Activated CD8-positive, alpha-beta memory T cell treated with anti-CD3 and anti-CD28 coated beads, Interleukin-2, amount 10 ng/mL, durations not matched to agents 7 days and 5 days (primary cell): ENCODE measurements at regions not wholly inside any gene's neighbourhood (a gene's known extent, or its start where the extent isn't known, plus 50 kb on each side); places are given as distances from the start of the nearest gene placed in this dataset.

ENCODE experiments used
- ATAC-seq: fragments of 150-1000 bp; cut with Tn5 transposase; one replicate; pipeline ENCODE4 v1.10.0; 2021; ENCODE audit warnings: moderate library complexity
- CTCF ChIA-PET: fragments of 350-600 bp; sonication (Branson Sonifier 250); formaldehyde crosslinking; loops from one replicate; lab custom pipeline; 2021; ENCODE audit warnings: antibody characterized with exemption; lab: Charles Lee
- DNase-seq: peaks from one replicate; pipeline ENCODE4 v3.0.0-alpha.2; 2020
- H3K27ac Mint-ChIP-seq: one replicate; pipeline ENCODE4 v1.8.0; 2021; ENCODE audit warnings: mild to moderate bottlenecking, mixed read lengths
- H3K27me3 Mint-ChIP-seq: one replicate; pipeline ENCODE4 v1.8.0; 2021; ENCODE audit warnings: mixed read lengths
- H3K36me3 Mint-ChIP-seq: one replicate; pipeline ENCODE4 v1.8.0; 2021; ENCODE audit warnings: mild to moderate bottlenecking, mixed read lengths
- H3K4me1 Mint-ChIP-seq: one replicate; pipeline ENCODE4 v1.8.0; 2021; ENCODE audit warnings: mixed read lengths
- H3K4me3 Mint-ChIP-seq: one replicate; pipeline ENCODE4 v1.8.0; 2021; ENCODE audit warnings: mild to moderate bottlenecking, moderate library complexity, mixed read lengths
- H3K9me3 Mint-ChIP-seq: one replicate; pipeline ENCODE4 v1.8.0; 2022; ENCODE audit warnings: low read depth, mixed read lengths

GRCh38 chr6:4351520-4352321 lies 216.3 kb upstream of the ECI2 start:
- DNase-seq (no peak), ATAC-seq (no peak)
- H3K9me3 Mint-ChIP-seq: no peaks in the 10 kb centered on the region
- no peaks in the 10 kb centered on the region for H3K4me1 Mint-ChIP-seq
- H3K4me3 Mint-ChIP-seq: no peak overlapping the region
- H3K27me3 Mint-ChIP-seq: no peaks in the 10 kb centered on the region
- CTCF ChIA-PET: no interaction called here
- no peaks in the 10 kb centered on the region for H3K36me3 Mint-ChIP-seq
- no peak overlapping the region for H3K27ac Mint-ChIP-seq

DNA sequence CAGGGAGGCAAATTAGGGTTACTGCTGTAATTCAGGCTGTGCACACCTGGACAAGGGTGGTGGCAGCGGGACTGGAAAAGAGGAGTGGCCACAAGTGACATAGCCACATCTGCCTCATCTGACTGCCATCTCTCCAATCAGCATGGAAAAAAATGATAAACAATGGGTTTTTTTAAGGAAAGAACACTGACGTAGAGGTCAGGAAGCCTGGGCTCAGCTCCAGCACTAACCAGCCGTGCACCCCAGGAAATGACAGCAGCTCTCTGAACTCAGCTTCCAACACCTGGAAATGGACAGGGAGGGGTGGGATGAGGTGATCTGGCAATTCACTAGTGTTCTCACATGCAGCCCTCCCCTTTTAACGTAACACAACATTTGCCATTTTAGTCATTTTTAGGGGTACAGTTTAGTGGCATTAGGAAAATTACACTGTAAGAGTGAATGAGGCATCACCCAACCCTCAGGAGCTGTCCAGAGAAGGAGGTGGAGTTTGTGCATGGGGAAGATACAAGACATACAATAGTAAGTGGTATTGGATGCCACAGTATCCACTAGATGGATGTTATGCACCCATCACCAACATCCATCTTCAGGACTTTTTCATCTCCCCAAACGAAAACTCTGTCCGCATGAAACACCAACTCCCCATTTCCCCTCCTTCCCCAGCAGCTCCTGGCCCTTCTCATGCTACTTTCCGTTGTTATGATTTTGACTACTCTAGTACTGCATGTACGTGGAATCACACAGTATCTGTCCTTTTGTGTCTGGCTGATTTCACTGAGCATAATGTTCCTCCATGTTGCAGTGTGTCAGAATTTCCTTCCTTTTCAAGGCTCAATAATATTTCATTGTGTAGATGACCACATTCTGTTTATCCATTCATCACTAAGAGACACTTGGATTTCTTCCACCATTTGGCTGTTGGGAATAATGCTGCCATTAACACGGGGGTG lies 215.5 kb upstream of the ECI2 start:
- CTCF ChIA-PET: no interaction called here
- no peaks in the 10 kb centered on the region for H3K36me3 Mint-ChIP-seq
- ATAC-seq: no peak
- no peaks in the 10 kb centered on the region for H3K27me3 Mint-ChIP-seq
- no peak for DNase-seq
- no peaks in the 10 kb centered on the region for H3K4me1 Mint-ChIP-seq
- H3K4me3 Mint-ChIP-seq: no peak overlapping the region
- no peak overlapping the region for H3K27ac Mint-ChIP-seq
- H3K9me3 Mint-ChIP-seq: no peaks in the 10 kb centered on the region

DNA sequence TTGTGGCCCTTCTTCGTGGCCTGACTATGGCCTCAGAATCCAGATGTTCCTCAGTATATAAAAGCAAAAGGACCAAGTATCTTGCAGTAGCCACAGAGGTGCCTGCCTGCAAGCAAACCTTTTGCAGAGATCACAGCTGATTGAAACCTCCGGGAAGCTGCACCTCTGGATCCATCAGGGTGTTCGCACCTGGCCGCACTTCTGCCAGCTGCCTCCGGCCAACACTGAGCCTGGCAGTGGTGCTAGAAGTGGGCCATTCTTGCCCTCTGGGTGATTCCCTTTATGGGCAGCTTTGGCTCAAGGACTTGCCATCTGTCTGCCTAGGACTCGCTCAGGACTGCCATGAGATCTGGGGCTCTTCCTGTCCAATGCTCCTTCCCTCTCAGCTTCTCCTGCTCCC lies 214.6 kb upstream of the ECI2 start:
- DNase-seq (no peak), ATAC-seq (no peak)
- Mint-ChIP-seq H3K36me3 (no peaks in the 10 kb centered on the region), H3K27me3 (peaks cover 2% of the 10 kb centered on the region), H3K9me3 (no peaks in the 10 kb centered on the region), H3K4me1 (no peaks in the 10 kb centered on the region), H3K27ac (no peak overlapping the region), H3K4me3 (no peak overlapping the region)
- CTCF ChIA-PET: no interaction called here

GRCh38 chr6:4349323-4349722 lies 213.9 kb upstream of the ECI2 start:
- H3K27ac Mint-ChIP-seq: no peak overlapping the region
- CTCF ChIA-PET: no interaction called here
- H3K9me3 Mint-ChIP-seq: no peaks in the 10 kb centered on the region
- no peak overlapping the region for H3K4me3 Mint-ChIP-seq
- ATAC-seq (no peak), DNase-seq (no peak)
- no peaks in the 10 kb centered on the region for H3K4me1 Mint-ChIP-seq
- H3K36me3 Mint-ChIP-seq: no peaks in the 10 kb centered on the region
- H3K27me3 Mint-ChIP-seq: peaks cover 2% of the 10 kb centered on the region

DNA sequence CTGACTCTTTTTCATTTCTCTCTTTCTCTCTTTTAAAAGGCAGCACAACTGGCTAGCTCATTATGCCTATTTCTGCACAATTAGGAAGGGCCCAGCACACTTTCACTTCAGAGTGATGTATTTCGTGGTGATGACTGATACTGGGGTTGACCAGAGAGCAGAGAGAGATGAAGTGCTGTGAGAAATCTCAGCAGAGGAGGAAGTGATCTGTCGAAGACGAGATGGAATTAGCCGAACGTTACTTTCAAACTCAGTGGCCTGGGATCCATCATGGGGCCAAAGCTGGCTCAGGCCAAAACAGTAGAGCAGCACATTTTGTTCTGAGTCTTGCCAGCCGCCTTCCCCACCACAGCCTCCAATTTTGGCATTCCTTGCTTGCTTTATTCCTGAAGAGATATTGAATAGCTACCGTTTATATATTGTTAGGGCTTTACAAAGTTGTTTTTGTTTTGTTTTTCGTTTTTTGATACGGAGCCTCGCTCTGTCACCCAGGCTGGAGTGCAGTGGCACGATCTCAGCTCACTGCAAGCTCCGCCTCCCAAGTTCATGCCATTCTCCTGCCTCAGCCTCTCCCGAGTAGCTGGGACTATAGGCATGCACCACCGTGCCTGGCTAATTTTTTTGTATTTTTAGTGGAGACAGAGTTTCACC lies 213.2 kb upstream of the ECI2 start:
- no peaks in the 10 kb centered on the region for H3K4me1 Mint-ChIP-seq
- H3K9me3 Mint-ChIP-seq: no peaks in the 10 kb centered on the region
- no peaks in the 10 kb centered on the region for H3K36me3 Mint-ChIP-seq
- no peak for ATAC-seq
- peaks cover 2% of the 10 kb centered on the region for H3K27me3 Mint-ChIP-seq
- no peak for DNase-seq
- H3K27ac Mint-ChIP-seq: no peak overlapping the region
- H3K4me3 Mint-ChIP-seq: no peak overlapping the region
- CTCF ChIA-PET: no interaction called here

DNA sequence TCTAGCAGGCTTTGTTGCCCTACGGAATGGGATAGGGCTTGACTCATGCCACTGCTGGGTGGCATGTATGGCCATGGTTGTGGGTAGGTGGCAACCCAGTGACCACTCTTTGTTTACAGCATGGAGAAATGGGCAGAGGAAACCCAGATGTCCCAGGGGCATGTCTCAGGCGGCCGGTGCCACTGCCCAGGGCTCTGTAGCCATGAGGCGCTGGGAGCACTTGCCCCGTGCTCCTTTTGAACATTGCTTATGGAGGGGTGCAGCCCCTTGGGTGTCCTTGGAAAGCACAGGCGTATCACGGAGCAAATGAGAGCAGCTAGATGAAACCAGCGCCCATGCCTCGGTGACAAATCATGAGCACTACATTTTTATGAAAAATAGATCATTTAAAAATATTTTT lies 212.5 kb upstream of the ECI2 start:
- Mint-ChIP-seq H3K9me3 (no peaks in the 10 kb centered on the region), H3K36me3 (no peaks in the 10 kb centered on the region), H3K27me3 (peaks cover 5% of the 10 kb centered on the region), H3K4me3 (no peak overlapping the region), H3K27ac (no peak overlapping the region), H3K4me1 (no peaks in the 10 kb centered on the region)
- DNase-seq: no peak
- no peak for ATAC-seq
- CTCF ChIA-PET: no interaction called here

GRCh38 chr6:4346659-4347333 lies 211.4 kb upstream of the ECI2 start:
- no peak overlapping the region for H3K4me3 Mint-ChIP-seq
- no peaks in the 10 kb centered on the region for H3K9me3 Mint-ChIP-seq
- no peaks in the 10 kb centered on the region for H3K36me3 Mint-ChIP-seq
- no peak for DNase-seq
- no peak overlapping the region for H3K27ac Mint-ChIP-seq
- no peaks in the 10 kb centered on the region for H3K4me1 Mint-ChIP-seq
- CTCF ChIA-PET: no interaction called here
- no peak for ATAC-seq
- peaks cover 9% of the 10 kb centered on the region for H3K27me3 Mint-ChIP-seq

DNA sequence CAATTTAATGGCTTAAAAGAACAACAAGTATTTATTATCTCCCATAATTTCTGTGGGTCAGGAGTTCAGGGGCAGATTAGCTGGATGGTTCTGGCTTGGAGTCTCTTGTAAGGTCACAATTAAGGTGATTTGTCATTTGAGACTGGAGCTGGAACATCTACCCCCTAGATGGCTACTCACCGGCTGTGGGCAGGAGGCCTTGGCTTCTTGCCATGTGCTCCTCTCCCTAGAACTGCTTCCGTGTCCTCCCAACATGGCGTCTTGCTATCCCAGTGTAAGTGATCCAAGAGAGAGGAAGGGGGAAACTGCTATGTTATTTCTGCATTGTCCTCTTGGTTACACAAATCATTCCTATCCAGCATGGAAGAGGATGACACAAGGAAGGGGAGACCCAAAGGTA lies 210.2 kb upstream of the ECI2 start:
- Mint-ChIP-seq H3K4me1 (no peaks in the 10 kb centered on the region), H3K4me3 (no peak overlapping the region), H3K27ac (no peak overlapping the region), H3K9me3 (no peaks in the 10 kb centered on the region), H3K36me3 (no peaks in the 10 kb centered on the region), H3K27me3 (peaks cover 11% of the 10 kb centered on the region)
- CTCF ChIA-PET: no interaction called here
- ATAC-seq (no peak), DNase-seq (no peak)

DNA sequence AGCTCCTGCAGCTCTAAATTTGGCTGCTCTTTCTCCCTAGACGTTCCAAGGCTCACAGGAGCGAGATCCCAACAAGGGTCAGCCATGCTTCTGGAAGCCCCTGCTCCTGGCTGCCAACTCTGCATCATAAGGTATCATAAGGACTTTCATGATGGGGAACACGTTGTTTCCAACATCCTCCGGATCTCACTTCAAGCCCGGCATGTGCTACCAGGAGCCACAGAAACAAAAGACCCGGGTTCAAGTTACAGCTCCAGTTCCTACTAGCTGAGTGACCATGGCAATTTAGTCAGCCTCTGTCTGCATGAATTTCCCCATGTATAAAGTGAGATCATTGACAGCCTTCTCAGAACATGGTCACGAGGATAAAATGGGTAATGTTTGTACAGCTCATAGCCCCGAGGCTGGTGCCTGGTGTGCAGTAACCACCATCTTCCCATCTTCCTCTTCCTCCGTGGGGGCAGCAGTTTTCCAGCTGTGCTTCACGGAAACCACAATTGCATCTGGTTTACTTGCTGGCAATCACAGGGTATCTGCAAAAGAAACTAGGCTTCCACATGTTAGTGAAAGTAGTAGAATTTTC lies 209.0 kb upstream of the ECI2 start:
- Mint-ChIP-seq H3K27ac (no peak overlapping the region), H3K4me1 (no peaks in the 10 kb centered on the region), H3K27me3 (peaks cover 18% of the 10 kb centered on the region), H3K9me3 (no peaks in the 10 kb centered on the region), H3K36me3 (no peaks in the 10 kb centered on the region), H3K4me3 (no peak overlapping the region)
- no peak for ATAC-seq
- DNase-seq: no peak
- CTCF ChIA-PET: no interaction called here

DNA sequence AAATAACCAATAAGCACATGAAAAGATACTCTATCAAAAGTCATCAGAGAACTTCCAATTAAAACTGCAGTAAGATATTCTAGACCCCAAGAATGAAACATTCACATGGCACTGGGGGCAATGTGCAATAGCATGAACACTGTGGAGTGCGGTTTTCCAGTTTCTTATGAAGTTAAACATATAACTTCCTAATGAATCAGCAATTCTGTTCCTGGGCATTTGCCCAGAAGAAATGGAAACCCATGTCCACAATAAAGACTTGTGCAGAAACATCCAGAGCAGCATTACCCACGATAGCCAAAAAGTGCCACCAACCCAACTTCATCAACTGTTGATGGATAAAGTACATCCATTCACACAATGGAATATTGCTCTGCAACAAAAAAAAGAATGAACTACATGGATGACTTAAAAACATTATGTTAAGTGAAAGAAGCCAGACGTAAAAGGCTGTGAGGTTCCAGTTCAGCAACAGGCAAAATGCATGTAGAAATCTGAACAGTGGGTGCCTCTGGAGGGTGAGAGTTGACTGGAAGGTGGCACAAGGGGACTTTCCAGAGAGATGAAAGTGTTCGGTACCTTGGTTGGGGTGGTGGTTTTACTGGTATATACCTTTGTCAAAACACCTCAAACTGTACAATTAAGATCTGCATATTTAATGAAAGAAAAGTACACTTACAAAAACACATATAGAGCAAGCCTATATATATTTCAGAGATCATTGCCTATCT lies 207.2 kb upstream of the ECI2 start:
- H3K9me3 Mint-ChIP-seq: no peaks in the 10 kb centered on the region
- no peak overlapping the region for H3K4me3 Mint-ChIP-seq
- H3K36me3 Mint-ChIP-seq: no peaks in the 10 kb centered on the region
- no peak for DNase-seq
- peaks cover 20% of the 10 kb centered on the region for H3K27me3 Mint-ChIP-seq
- CTCF ChIA-PET: no interaction called here
- ATAC-seq: no peak
- no peaks in the 10 kb centered on the region for H3K4me1 Mint-ChIP-seq
- no peak overlapping the region for H3K27ac Mint-ChIP-seq

GRCh38 chr6:4341078-4341797 lies 205.9 kb upstream of the ECI2 start:
- DNase-seq (no peak), ATAC-seq (no peak)
- Mint-ChIP-seq H3K4me1 (no peaks in the 10 kb centered on the region), H3K9me3 (no peaks in the 10 kb centered on the region), H3K36me3 (no peaks in the 10 kb centered on the region), H3K27me3 (peaks cover 20% of the 10 kb centered on the region), H3K27ac (no peak overlapping the region), H3K4me3 (no peak overlapping the region)
- CTCF ChIA-PET: no interaction called here

- H3K27ac Mint-ChIP-seq: no peak overlapping the region
- no peak overlapping the region for H3K4me3 Mint-ChIP-seq
- no peak for ATAC-seq
- no peaks in the 10 kb centered on the region for H3K9me3 Mint-ChIP-seq
- no peak for DNase-seq
- CTCF ChIA-PET: no interaction called here
- H3K27me3 Mint-ChIP-seq: peaks cover 21% of the 10 kb centered on the region
- no peaks in the 10 kb centered on the region for H3K36me3 Mint-ChIP-seq
- no peaks in the 10 kb centered on the region for H3K4me1 Mint-ChIP-seq
Measured at GRCh38 chr6:4340544-4340943, 205.2 kb upstream of the ECI2 start.
